ENCODE measurements at regions not wholly inside any gene's neighbourhood (a gene's known extent, or its start where the extent isn't known, plus 50 kb on each side); places are given as distances from the start of the nearest gene placed in this dataset.

- DNase-seq, result no peak
These were observed 198.4 kb upstream of the RASA1 start for GRCh38 chr5:87069311-87069710.

DNA sequence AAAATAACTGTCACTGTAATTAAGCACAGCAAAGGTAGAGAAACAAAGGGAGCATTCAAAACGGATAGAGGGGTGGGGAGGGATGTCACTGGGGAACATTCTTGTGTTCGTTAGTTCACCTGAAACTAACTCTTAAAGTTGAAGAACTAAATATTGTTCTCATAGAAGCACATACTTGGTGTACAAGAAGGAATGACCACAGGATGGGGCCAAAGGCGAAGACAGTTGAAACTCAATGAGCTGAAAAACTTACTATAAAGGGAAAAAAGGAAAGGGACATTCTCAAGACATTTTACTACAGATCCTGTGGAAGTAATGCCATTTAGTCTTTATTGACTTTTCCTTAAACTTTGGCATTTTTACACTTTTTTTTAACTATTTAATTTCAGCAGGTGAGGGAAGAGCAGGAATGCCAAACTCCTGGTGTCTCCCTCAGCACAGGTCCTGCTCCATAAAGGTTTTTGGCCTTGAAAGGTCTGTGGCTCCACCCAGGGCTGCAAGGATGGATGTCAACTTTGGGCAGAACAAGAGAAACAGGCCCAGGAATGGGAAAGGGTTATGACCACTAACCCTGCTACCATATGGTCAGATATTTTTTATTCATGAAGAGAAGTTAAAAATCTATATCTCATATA, 197.6 kb upstream of the RASA1 start:
- DNase-seq, result no peak

DNA sequence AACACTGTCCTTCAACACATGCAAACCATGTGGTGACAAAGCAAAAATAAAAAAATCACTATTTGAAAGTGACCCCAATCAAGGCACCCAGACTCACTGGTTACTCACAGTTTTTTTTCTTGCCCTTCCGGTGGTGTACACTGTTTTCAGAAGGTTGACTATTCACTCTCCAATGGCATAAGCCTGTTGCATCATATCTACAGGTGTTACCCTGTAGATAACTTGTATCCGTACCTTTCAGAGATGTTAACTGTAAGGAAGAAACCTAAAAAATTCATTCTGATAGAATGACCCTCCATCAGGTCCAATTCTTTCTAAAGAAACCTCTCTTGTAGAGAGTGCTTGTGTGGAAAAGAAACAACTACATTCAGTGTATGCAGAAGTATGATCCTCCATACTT, 193.6 kb upstream of the RASA1 start:
- DNase-seq, result no peak

- no peak for DNase-seq
These were observed 192.6 kb upstream of the RASA1 start for GRCh38 chr5:87074934-87075541.

DNA sequence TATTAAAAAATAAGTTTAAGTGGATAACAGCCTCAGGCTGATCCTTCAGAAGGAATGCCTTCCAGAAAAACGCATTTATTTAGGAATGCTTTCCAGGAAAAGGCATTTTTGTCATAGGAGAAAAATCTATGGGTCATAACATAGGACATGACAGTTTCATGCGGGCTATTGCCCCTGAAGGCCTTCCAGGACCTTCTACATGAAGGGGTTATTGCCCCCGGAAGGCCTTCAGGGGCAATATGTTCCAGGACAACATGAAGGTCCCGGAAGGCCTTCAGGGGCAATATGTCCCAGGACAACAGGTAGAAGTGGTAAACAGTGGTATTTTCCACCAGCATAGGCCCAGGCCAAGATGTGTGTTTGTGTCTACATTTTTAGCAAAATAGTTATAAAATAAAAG, 191.3 kb upstream of the RASA1 start:
- DNase-seq, result no peak

- no peak for DNase-seq
These were observed 190.8 kb upstream of the RASA1 start for GRCh38 chr5:87076931-87077330.

DNA sequence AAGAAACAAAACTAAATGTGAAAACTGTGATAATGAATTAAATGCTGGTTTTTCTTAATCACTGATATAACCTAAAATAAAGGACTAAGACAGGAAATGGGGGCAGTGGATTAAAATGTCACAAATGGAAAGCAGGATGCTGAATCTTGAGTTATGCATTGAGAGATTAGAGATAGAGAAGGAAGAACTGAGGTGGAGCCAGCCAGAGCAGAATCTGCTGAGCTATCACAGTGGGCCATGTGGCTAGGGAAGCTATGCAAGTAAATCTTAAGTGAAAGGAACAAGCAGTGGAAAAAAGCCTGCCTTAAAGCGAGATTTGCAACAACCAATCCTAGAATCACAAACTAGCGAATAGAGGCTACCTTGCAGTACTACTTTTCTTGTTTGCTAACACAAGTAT, 188.5 kb upstream of the RASA1 start:
- DNase-seq, result no peak

GRCh38 chr5:87081016-87081415, 186.7 kb upstream of the RASA1 start:
- no peak for DNase-seq

- DNase-seq, result no peak
These were observed 185.9 kb upstream of the RASA1 start for GRCh38 chr5:87081511-87082372.

- no peak for DNase-seq
These were observed 173.3 kb upstream of the RASA1 start for GRCh38 chr5:87094347-87094746.

- DNase-seq, result no peak
These were observed 172.8 kb upstream of the RASA1 start for GRCh38 chr5:87094833-87095232.

GRCh38 chr5:87095787-87096186, 171.9 kb upstream of the RASA1 start:
- no peak for DNase-seq

- DNase-seq, result no peak
These were observed 170.0 kb upstream of the RASA1 start for GRCh38 chr5:87097664-87098063.

GRCh38 chr5:87099291-87099839, 168.3 kb upstream of the RASA1 start:
- DNase-seq, result no peak

GRCh38 chr5:87099968-87100367, 167.7 kb upstream of the RASA1 start:
- no peak for DNase-seq

GRCh38 chr5:87101321-87101720, 166.4 kb upstream of the RASA1 start:
- DNase-seq, result no peak

DNA sequence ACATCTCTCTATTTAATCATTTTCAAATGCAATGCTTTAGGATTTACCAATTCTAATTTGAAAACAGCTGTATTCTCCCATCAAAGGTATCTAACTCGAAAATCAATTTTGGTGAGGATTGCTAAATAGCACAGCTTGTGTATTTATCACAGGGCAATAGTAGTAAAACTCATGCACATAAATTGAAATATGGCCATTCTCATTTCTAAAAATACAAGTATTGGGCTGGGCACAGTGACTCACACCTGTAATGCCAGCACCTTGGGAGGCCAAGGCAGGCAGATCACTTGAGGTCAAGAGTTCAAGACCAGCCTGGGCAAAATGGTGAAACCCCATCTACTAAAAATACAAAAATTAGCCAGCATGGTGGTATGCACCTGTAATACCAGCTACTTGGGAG, 164.8 kb upstream of the RASA1 start:
- DNase-seq, result no peak

- no peak for DNase-seq
These were observed 163.9 kb upstream of the RASA1 start for GRCh38 chr5:87103616-87104287.

GRCh38 chr5:87105577-87105976, 162.1 kb upstream of the RASA1 start:
- no peak for DNase-seq

DNA sequence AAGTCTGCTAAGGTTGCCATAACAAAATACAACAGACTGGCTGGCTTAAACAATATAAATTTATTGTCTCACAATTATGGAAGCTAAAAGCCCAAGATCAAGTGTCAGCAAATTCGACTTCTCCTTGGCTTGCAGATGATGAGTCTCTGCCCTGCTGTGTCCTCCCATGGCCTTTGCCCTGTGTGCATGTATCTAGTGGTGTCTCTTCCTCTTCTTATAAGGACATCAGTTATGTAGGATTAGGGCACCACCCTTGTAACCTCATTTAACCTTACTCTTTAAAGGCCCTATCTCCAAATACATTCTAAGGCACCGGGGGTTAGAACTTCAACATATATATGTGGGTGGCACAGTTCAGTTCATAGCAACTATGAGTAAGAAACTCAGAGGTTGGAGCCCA, 157.9 kb upstream of the RASA1 start:
- DNase-seq, result no peak

DNA sequence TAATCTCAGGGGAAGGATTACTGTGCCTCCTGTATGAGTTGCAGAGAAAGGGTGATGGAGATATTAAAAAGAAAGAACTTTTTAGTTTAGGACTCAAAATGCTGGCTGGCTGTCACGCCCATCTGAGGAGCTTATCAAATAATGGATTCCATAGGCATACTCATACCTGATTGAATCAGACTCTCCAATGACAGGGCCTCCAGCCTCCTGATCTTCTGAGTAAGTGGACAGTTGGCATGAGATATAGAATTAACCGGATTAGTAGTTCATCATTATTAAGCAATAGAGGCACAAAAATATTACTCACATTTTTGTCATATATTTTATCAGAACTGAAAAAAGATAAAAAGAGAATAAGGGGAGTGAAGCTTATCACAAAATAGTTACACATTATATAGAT, 157.0 kb upstream of the RASA1 start:
- no peak for DNase-seq

DNA sequence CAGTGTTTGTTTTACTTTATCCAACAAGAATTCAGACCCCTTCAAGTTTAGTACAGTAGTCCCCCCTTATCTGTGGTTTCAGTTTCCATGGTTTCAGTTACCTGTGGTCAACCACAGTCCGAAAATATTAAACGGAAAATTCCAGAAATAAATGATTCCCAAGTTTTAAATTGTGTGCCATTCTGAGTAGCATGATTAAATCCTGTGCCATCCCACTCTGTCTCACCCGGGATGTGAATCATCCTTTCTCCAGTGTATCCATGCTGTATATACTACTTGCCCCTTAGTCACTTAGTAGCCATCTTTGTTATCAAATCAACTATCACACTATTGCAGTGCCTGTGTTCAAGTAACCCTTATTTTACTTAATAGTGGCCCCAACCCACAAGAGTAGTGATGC, 153.8 kb upstream of the RASA1 start:
- DNase-seq, result no peak

DNA sequence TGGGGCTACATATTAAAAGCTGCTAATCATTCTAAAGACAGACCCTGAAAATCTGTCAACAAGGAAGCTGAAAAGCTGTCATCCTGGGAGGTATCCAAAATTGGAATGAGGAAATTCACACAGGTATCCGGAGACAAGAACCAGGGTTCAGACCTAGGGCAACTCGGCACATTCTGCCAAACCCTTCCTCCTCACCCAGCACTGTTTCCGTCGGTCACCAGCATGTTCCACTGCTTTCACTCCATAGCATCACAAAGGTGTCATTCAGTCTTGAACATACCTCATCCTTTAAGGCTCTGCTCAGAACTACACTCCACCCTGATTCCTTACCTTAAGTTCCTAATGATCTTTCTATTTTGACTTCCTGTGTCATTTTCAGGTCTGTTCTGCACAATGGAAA, 153.1 kb upstream of the RASA1 start:
- DNase-seq, result no peak
